Endometrial microvascular endothelial cells (primary cell): ENCODE measurements at regions not wholly inside any gene's neighbourhood (a gene's known extent, or its start where the extent isn't known, plus 50 kb on each side); places are given as distances from the start of the nearest gene placed in this dataset.

Experiments used
- in situ Hi-C: cut with HindIII; loops from 2 replicates; pipeline ENCODE4 v1.10.0; 2017; ENCODE audit warnings: low sequenced_read_pairs, low pct_unique_long_range_greater_than_20kb; ENCODE audit errors: inconsistent ontology term

DNA sequence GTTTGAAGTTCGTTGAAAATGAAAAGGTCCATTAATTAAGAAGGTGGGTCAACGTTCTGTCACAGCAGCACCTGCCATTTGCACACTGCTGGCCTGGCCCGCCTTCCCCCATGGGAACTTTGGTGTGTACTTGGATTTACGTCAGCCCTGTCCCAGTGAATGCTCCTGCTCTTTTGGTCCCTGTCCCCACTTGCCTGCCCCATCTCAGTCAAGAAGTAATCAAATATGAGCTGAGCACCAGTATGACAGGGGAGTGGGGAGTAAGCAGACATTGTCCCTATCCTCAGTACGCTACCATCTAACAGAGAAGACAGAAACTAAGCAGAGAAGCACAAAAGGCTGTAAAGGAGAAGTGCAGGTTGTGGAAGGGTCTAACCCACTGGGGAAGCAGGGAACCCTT is 65.1 kb downstream of the SLC4A3 start:
- in situ Hi-C loops = no loop called here

DNA sequence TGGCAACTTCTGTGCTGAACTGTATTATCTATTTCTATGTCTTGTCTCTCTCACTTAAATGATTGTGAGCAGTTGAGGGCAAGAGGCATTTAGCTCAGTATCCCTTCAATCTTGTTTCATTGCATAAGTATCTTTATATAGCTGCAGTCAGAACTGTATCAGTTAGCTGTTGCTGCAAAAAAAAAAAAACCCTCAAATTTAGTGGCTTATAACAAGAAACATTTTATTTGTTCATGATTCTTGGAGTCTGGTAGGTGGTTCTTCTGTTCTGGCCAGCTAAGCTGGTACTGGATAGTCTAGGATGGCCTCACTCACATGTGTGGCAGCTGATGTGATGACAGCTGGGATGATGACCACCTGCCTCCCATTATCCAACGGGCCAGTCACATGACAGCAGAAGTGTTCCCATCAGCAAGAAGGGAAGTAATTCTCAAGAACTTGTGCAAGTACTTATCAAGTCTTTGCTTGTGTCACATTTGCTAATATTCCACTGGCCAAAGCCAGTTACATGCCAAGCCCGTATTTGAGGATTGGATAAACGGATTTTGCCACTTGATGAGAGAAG is 67.8 kb downstream of the SLC4A3 start:
- in situ Hi-C loops = no loop called here

DNA sequence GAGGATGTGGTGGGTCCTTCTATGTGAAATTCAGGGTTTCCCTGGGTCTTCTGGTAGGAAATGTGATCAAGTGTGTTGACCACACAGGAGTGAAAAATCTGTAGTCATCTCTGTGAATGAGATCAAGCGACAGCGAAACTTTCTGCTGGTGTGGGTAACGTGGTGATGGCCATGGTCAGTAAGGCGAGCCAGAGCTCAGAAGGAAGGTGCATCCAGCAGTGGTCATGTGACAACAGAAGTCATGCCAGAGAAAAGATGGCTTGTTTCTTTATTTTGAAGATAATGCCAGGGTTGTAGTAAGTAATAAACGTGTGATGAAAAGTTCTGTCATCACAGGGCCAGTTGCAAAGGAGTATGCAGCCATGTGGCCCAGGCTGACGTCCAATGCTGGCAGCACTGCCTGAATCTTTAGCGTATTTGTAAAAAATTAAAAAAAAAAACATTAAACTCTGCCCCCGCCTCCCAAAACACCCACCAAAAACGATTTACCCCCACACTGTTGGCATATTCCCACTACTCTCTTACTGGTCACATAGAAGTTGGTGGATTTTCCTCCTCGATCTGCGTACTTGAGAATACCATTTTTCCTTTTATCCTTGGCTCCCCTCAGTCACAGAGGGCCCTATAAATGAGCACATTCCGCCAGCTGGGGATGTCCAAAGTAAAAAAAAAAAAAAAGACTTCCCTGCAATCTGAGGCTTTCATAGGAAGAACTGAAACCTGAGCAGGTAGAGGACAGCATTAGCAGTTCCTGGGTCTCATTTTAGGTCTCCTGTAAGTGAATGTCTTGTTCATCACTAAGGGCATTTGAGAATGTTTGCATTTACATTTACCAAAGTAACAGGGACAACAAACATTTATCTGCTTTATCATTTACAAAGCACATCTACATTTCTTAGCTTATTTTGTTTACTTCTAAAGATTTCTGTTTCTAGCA is 70.6 kb downstream of the SLC4A3 start:
- in situ Hi-C loops = no loop called here

DNA sequence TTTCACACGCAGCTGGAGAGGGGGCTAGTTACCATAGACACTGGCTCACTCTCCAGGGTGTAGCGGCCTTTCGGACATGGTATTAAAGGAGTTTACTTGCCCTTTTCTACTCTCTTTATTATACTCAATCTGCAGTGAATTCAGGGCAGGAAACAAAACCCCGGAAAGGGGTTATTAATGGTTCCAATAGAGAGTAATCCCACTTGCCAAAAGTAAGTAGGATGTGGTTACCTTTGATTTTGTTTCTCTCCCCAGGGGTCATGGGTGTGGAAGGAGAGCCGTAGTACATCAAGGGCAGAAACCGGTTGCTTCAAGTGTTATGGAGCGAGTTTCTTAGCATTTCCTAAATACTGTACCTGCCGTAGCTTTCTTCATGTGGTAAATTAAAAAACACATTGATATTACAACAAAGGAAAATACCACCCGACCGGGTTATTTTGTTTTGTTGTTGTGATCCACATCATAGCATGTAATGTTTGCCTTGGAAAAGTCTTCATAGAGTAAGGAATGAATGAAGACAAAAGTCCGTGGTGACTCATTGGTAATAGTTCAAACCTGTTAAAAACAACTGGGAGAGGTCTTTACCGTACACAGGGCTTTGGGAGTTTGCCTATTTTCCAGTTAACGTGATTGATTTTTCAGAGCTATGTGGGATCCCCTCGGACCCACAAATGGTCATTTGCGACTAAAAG is 71.5 kb downstream of the SLC4A3 start:
- in situ Hi-C loops = no loop called here

DNA sequence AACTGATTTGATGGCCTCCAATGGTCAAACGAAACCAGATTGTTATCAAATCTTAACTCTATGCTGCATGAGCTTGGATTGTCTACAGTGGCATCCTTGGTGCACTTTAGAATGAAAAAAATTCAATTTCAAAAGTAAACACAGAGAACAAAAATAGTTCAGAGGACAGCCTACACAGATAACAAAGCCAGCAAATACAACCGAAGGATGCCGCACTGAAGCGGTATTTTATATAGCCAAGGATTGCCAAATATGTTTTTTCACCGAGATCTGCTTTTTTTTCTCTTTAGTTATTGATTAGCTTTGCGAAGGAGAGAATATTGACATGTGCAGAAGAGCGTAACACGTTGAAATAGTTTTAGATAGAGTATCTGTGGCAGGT is 72.0 kb downstream of the SLC4A3 start:
- in situ Hi-C loops = no loop called here

DNA sequence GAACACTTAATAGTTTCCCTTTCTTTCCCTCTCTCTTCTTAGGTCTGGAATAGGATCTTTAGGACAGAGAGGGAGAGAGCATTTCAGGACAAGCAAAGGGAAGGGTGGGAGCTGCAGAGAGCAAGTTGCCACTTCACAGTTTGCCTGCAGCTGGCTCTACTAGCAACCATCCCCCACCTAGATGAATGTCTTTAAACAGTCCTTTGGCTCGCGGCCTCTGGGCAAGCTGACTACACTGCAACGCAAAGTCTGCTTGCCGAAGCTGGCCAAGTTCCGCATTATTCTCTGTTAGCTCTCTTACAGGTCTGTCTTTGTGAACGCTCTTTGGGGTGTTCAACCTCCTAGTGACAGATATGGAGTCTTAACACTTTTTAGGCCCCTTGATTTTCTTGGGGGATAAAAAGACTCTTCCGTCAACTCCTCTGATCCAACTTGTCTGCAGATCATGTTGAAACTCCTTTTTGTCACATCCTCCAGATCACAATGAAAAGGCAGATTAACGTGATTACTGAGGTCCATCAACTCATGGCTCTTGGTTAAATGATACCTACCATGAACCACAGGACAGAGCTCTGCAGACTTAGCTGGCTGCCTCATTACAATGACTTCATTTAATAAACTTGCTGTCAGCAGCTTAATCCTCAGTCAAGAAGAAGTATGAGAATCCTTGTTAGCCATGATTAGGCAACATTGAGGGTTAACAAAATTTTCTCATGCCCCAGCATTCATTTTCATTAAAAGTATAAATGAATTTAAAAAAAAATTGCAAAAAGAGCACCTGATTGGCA is 74.6 kb downstream of the SLC4A3 start:
- in situ Hi-C loops = no loop called here

DNA sequence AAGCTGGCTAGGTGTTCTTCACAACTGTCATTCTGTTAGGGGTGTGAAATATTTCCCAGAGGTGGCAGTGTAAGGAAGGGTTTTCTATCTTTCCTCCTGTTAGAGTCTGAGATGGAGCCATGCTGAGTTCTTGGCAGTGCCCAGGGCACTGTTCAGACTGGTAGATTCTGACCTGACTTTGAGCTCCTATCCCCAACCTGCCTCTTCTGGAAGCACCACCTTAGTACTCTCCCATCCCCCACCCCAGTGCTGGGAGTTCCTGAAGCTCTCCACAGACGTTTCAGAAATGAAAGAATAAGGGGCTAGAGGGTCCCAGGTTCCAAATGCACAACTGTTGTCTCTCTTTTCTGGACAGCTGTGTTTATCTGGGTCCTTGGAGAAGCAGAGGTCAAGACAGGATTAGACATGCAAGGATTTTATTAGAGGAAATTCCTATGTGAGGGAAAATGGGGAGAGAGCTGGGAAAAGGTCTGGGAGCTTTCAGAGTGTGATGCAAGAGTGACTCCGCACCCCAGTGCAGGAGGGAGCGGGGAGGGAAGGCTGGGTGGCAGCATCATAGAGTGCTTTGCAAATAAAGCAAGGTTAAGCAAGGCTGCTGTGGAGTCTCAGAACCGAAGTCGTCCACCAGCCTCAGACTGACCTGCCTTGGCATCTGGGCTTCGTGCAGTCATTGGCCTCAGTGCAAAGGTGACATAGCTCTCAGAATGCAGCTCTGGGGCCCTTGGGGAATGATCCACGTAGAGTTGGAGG is 75.5 kb downstream of the SLC4A3 start:
- in situ Hi-C loops = no loop called here

DNA sequence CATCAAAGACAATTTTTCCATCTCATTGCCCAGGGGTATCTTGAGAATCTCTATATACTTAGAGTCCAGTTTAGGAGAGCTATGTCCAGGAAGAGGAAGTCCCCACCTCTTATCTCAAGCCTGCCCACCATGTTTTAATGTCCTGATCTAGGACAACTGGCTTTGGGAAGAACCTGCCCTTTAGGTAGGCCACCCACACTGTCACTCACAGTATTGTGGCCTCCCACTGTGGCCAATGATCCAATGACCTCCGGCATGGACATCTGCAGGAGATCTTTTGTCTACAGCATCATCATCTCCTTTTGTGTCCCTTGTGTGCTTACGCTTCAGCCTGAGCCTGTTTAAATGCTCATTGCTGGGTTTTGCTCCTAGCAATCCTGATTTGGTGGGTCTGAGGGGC is 77.4 kb downstream of the SLC4A3 start:
- in situ Hi-C loops = no loop called here

DNA sequence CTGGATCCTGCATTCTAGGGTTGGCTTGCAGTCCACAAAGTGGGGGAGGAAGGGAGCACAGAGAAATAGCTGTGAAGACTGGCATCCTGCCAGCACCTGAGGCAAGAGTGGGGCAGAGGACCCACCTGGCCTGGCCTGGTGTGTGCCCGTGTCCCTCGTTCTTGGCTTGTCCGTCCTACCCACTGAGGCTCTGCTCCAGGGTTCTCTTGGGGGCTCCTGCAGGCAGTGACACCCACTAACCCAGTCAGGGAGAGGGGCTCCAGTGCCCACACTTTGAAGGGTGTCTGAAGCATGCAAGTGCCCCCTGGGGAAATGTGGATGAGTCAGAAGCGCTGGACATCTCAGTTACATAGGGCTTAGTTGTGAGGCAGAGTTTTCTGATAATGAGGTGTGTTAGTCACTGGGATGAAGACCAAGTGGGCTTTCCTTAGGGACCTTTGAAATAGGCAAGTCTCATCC is 79.4 kb downstream of the SLC4A3 start:
- in situ Hi-C loops = no loop called here

DNA sequence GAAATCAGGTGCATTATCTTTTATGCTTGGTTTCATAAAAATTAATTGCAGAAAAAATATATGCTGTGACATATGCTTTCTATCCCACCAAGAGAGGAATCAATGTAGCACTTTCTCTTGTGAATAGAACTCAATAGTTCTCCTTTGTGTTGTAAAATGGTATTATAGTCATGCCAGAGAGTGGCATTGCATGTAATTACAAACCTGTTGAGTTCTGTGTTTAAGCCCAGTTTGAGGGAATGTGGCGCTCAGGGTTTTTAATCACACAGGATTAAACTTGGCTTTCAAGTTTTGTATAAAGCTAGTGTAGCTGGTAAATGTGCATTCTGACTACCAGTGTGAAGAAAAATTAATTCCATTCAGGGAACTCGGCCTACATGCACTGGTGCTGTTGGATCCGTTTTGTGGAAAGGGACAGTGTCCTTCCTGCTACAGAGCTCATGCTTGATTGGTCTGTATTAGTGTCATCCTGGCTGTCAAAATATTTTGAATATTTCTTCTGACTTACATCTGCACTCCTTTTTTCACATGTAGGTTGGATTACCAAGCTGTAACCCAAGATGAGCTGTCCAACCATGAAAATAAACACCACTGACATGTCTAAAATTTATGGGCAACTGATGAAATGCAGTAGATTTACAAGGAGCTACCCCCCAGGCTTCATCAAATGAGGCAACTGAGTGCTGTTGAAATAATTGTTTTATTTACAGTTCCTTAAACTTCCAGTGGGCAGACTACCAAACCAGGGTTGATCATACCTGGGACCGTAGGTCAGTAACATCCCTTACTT is 80.3 kb downstream of the SLC4A3 start:
- in situ Hi-C loops = no loop called here

DNA sequence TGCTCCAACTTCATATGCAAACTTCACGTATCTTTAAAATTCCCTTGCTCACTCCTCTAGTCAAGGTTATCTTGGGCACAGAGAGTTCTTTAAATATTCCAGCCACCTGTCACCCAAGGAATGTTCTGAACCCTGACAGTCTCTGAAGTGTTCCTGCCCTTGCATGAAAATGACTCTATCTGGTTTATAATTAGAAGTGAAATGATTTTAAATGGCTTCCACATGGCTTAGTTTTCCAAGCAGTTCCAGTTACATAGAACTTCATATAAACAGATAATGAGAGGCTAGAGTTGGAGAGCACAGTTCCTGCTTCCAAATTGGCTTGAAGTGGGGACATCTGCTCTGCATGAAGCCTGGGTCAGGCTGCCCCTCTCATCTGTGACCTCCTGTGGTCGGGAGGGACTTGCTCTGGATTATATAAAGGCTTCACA is 81.9 kb downstream of the SLC4A3 start:
- in situ Hi-C loops = no loop called here

DNA sequence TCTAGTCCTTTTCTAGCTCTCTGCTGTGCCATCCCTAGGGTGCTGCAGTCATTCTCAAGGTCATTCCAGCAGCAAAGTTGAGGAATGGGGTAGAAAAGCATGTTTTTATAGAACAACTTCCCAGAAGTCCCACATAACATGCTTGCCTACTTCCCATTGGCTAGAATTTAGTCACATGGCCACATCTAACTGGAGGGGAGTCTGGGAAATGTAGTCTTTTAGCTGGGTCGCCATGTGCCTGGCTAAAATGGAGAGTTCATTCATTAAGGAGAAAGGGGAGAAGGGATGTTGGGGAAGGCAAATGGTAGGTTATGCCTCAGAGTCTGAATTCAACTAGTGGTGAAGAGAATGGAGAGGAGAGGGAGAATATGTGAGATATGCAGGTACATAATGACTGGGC is 85.7 kb downstream of the SLC4A3 start:
- in situ Hi-C loops = no loop called here

DNA sequence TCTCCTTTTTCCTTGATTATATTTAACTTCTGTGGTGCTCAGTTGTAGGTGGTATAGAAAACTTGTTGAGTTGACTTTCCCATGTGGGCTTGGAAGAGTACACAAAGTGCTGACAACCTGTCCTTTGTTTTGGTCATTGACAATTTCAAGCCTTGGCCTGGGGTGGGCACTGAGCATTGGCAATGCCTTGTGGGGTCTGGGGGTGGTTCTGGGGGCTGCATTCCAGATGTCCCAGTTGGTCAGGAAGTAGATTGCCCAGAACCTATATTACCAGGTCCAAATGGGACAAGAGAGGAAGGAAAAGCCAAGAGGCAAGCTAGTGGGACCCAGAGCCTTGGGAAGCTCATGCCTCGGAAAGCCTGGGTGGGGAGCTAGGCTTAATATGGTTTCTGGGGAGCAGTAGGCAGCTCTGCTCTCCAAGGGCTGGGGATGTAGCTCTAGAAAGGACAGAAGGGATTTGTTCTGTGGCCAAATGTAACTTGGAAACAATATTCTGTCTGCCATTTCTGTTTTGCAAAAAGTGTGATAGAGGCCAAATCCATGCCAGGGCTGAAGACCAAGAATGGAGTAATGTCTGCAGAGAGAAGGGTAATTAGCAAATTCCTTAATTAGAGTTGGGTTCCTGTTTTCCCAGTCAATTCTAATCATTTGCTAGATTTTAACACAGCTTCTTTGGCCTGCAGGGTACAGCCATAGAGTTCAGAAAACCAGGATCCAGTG is 87.4 kb downstream of the SLC4A3 start:
- in situ Hi-C loops = no loop called here

DNA sequence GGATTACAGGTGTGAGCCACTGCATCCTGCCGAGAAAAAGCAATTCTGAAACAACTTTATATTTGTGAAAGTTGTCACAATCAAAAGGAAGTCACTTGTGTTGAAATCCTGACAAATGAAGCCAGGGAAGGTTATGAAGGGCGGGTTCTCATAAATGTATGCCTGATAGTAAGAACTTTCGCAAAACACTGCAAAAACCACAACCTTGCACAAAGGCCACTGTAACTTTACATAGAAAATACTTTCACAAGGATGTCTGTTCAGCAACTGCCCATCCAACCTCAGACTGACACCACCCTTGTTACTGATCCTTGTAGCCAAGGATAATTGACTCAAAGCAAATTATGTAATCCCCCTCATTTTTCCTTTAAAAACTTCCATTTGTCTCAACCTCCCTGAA is 90.6 kb downstream of the SLC4A3 start:
- in situ Hi-C loops = no loop called here

DNA sequence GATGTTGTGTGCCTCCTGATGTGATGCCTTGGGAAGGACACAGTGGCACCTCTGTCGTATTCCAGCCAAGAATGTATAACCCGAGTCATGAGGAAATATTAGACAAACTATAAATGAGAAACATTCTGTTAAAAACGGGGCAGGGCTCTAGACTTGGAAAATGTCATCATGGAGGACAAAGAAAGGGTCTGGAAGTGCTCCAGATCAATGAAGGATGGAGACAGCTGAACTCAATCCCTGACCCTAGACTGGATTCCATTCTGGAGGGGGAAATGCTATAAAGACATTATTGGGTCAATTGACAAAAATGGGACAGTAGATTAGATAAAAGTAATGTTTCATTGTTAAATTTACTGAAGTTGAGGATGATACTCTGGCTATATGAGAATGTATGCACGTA is 92.1 kb downstream of the SLC4A3 start:
- in situ Hi-C loops = no loop called here

DNA sequence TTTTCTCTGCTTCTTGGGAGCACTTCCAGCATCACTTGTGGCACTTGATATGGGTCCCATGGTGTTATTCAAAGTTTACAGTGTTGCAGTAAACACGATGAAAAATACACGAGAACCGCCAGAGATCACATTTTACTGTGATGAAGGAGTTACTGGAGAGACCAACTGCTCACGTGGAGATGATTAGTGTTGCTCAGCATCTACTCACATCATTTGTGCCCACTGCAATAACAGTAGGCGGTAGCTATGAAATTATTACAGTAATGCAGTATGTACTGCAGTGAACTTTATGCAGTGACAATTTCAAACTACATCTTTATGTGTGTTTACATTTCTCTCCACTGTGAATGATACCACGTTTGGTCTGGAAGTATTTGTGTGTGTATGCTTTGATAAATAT is 93.5 kb downstream of the SLC4A3 start:
- in situ Hi-C loops = no loop called here

DNA sequence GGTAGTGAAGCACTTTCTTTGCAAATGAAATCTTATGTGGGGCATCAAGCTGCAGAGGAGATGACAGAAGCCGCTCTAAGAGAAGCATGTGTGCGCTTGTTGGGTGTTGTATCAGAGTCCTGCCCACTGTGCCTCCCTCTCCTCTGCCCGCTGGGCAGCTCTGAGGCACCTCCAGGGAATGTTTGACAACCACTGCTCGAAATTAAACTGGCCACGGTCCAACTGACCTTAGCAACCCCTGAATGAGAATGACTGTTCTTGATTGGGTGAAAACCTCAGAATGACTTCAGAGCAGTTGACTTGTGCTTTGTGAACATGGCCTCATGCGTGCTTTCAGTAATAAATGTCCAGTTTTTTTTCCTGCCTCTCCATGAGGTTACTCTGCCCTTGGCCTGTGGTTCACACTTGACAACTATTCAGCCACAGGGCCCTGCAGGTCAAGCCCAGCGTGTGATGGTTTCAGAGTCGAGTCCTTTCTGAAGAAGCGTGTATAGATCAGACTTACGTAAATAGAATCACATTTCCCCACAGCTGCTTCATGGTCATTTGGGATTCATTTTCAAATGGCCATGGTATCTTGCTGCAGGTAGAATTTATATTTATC is 94.9 kb downstream of the SLC4A3 start:
- in situ Hi-C loops = no loop called here
